Type B pancreatic cell (in vitro differentiated cells): ENCODE measurements at regions not wholly inside any gene's neighbourhood (a gene's known extent, or its start where the extent isn't known, plus 50 kb on each side); places are given as distances from the start of the nearest gene placed in this dataset.

Experiments
- DNase-seq: peaks from one replicate; pipeline ENCODE4 v3.0.0; 2021; ENCODE audit warnings: mixed read lengths; ENCODE audit not compliant: unreplicated experiment; ENCODE audit errors: extremely low spot score
- H3K27ac Mint-ChIP-seq: 2 replicates; pipeline ENCODE4 v1.8.0; 2021; ENCODE audit warnings: mild to moderate bottlenecking, mixed read lengths
- H3K27me3 Mint-ChIP-seq: 2 replicates; pipeline ENCODE4 v1.8.0; 2021; ENCODE audit warnings: mixed read lengths
- H3K36me3 Mint-ChIP-seq: 2 replicates; pipeline ENCODE4 v1.8.0; 2021; ENCODE audit warnings: mixed read lengths
- H3K4me1 Mint-ChIP-seq: one replicate; pipeline ENCODE4 v1.8.0; 2021; ENCODE audit warnings: mixed read lengths; ENCODE audit not compliant: unreplicated experiment
- H3K4me3 Mint-ChIP-seq: 2 replicates; pipeline ENCODE4 v1.8.0; 2021; ENCODE audit warnings: mild to moderate bottlenecking, mixed read lengths
- H3K9me3 Mint-ChIP-seq: 2 replicates; pipeline ENCODE4 v1.8.0; 2021; ENCODE audit warnings: mixed read lengths
- TF ChIP-seq, protein P1 (sequence below): fragments of 200-600 bp; sonication (generic); conservative IDR thresholded peaks from 2 replicates; pipeline ENCODE4 v1.5.0; 2021; ENCODE audit warnings: antibody characterized with exemption, mild to moderate bottlenecking

DNA sequence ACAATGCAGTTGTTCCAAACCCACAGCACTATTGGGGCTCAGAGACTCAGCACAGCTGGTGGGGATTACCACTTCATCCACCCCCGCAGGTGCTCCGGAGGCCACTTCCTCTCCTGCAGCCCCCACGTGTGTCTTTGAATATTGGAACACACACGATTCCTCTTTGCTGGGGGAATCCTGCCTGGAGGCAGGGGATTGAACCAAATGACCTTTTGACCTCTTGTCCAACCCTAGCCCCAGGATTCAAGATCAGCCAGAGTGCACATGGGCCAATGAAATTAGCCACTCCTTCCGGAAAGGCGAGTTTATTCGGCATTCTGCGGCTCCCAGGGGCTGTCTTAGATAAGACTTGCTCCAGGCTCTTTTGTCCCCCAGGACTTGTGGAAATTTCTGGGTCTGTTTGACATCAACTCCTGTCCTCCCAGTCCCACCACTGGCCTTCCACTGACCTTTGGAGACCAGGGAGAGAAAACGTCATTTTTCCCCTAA is 350.2 kb downstream of the FOXL1 start:
- peak overlapping the region; percentile 61 for H3K27ac Mint-ChIP-seq
- peaks cover 26% of the 10 kb centered on the region for H3K4me1 Mint-ChIP-seq
- peak overlapping the region; percentile 76 for H3K4me3 Mint-ChIP-seq
- DNase-seq = no peak
- peaks cover 49% of the 10 kb centered on the region for H3K27me3 Mint-ChIP-seq
- H3K9me3 Mint-ChIP-seq = no peaks in the 10 kb centered on the region
- TF ChIP-seq, protein P1, sequence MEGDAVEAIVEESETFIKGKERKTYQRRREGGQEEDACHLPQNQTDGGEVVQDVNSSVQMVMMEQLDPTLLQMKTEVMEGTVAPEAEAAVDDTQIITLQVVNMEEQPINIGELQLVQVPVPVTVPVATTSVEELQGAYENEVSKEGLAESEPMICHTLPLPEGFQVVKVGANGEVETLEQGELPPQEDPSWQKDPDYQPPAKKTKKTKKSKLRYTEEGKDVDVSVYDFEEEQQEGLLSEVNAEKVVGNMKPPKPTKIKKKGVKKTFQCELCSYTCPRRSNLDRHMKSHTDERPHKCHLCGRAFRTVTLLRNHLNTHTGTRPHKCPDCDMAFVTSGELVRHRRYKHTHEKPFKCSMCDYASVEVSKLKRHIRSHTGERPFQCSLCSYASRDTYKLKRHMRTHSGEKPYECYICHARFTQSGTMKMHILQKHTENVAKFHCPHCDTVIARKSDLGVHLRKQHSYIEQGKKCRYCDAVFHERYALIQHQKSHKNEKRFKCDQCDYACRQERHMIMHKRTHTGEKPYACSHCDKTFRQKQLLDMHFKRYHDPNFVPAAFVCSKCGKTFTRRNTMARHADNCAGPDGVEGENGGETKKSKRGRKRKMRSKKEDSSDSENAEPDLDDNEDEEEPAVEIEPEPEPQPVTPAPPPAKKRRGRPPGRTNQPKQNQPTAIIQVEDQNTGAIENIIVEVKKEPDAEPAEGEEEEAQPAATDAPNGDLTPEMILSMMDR = no peak
- no peaks in the 10 kb centered on the region for H3K36me3 Mint-ChIP-seq

DNA sequence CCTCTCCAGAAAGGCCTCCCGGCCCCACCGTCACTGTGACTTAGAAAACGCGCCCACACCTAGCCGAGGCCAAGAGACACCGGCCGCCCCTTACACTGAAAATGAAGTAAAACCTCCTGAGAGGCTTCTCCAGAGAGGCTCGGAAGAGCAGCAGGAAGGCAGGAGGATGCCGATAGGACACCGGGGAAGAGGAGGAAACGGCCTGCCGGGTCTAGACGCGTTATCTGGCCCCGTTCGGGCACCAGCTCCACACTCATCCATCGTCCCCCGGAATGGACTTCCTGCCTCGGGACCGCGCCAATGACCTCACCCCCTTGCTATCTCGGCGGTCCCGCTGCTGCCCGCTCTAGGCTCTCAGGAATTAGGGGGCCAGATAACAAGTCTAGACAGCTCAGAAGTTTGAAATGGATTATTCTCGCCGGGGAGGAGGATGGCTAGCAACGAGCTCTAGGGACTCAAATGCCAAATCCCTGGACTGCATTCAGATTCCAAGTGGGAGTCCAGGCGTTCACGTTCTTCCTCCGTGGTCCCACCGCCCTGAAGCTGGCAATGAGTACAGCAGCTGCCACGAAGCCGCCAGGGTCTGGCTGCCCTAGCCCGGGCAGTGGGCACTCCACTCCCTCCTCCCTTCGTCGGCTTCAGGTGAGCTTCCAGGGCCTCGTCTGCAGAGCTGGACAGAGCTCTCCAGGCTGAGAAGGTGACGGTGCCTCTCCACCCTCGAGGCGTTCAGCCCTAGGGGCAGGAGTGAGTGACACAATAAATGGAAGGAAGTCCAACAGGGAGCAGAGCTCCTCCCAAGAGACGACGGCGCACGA is 350.9 kb downstream of the FOXL1 start:
- H3K4me1 Mint-ChIP-seq = peaks cover 26% of the 10 kb centered on the region
- H3K9me3 Mint-ChIP-seq = no peaks in the 10 kb centered on the region
- no peak for DNase-seq
- H3K36me3 Mint-ChIP-seq = no peaks in the 10 kb centered on the region
- TF ChIP-seq, protein P1 = no peak
- peaks cover 48% of the 10 kb centered on the region for H3K27me3 Mint-ChIP-seq
- peak overlapping the region; percentile 76 for H3K4me3 Mint-ChIP-seq
- peak overlapping the region; percentile 61 for H3K27ac Mint-ChIP-seq

DNA sequence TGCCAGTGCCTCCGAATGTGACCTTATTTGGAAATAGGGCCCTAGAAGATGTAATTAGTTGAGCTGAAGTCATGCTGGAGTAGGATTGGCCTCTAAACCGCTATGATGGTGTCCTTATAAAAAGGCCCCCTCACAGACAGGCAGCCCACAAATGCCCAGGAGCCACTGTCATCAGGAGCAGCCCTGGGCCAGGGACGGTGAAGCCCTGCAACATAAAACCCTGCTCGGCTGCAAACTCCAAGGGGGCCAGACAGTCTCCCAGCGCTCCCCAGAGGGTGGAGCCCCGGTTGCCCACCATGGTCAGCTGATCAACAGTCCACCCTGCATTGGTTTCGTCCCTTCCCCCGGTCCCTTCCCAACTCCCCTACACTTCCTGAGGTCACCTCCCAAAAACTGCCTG is 351.7 kb downstream of the FOXL1 start:
- DNase-seq = no peak
- no peak overlapping the region for H3K4me3 Mint-ChIP-seq
- TF ChIP-seq, protein P1 = no peak
- no peak overlapping the region for H3K27ac Mint-ChIP-seq
- no peaks in the 10 kb centered on the region for H3K9me3 Mint-ChIP-seq
- no peaks in the 10 kb centered on the region for H3K36me3 Mint-ChIP-seq
- peaks cover 27% of the 10 kb centered on the region for H3K4me1 Mint-ChIP-seq
- H3K27me3 Mint-ChIP-seq = peaks cover 48% of the 10 kb centered on the region

DNA sequence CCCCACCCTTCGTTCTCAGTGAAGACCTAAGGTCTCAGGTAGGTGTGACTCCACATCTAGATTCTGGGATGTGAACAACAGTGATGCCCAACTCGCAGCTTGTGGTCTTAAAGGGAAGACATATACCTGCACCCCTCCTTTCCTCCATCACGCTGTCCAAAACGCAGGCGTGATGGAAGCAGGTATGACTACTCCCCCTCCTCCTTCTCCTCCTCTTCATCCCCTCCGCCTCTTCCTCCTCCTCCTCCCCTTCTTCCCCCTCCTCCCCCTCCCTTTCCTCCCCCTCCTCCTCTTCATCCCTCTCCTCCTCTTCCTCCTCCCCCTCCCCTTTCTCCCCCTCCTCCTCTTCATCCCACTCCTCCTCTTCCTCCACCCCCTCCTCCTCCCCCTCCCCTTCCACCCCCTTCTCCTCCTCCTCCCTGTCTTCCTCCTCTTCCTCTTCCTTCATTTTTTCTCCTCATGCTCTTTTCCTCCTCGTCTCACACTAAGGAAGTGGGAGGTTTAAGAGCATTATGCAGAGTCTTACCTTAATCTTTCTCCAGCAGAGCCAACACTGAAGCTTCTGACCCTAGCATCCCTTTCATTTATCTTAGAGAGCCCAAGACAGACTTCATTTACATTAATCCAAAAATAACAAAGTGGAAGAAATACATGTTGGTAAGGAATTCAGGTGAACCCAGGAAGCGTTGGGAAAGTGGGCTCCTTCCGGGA is 352.5 kb downstream of the FOXL1 start:
- TF ChIP-seq, protein P1 = no peak
- no peak overlapping the region for H3K27ac Mint-ChIP-seq

DNA sequence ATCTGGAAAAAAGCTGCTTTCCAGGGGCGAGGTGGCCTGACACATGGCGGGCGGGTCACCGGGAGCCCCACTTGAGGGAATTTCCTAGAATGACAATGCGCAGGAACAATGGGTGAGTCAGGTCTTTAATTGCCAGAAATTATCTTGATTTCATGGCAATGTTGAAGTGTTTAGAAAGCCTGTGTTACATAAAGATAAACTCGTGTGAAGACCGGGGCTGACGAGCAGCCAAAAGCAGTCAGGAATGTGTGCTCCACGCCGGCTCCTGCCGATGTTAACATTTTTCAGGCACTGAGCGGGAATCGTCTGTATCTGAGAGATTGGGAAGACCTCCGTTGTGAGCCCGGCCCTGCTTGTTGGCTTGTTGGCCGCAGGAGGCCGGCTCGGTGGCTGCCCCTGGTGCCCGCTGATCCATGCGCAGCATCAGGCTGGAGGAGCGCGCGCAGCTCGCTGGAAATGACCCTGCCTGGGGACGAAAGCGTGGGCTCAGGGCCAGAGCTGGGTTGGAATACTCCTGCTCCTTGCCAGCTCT is 353.1 kb downstream of the FOXL1 start:
- Mint-ChIP-seq H3K27ac (no peak overlapping the region), H3K4me3 (no peak overlapping the region), H3K27me3 (peaks cover 49% of the 10 kb centered on the region), H3K9me3 (peaks cover 5% of the 10 kb centered on the region), H3K4me1 (peaks cover 30% of the 10 kb centered on the region), H3K36me3 (no peaks in the 10 kb centered on the region)
- DNase-seq = no peak
- TF ChIP-seq, protein P1 = no peak

More for the DNA sequence above, 352.5 kb downstream of the FOXL1 start:
- Mint-ChIP-seq H3K27me3 (peaks cover 48% of the 10 kb centered on the region), H3K36me3 (no peaks in the 10 kb centered on the region), H3K4me1 (peaks cover 31% of the 10 kb centered on the region), H3K4me3 (no peak overlapping the region), H3K9me3 (peaks cover 3% of the 10 kb centered on the region)
- no peak for DNase-seq
